ENCODE measurements at regions not wholly inside any gene's neighbourhood (a gene's known extent, or its start where the extent isn't known, plus 50 kb on each side); places are given as distances from the start of the nearest gene placed in this dataset.

GRCh38 chr4:27791640-27792039, 931.0 kb downstream of the STIM2 start:
- no peak for TF ChIP-seq POLR2A (IDR thresholded peaks at IDR 0.05; ENCODE audit: low read depth)
- TF ChIP-seq EP300 (IDR thresholded peaks at IDR 0.05) = no peak
- TF ChIP-seq, protein P1, sequence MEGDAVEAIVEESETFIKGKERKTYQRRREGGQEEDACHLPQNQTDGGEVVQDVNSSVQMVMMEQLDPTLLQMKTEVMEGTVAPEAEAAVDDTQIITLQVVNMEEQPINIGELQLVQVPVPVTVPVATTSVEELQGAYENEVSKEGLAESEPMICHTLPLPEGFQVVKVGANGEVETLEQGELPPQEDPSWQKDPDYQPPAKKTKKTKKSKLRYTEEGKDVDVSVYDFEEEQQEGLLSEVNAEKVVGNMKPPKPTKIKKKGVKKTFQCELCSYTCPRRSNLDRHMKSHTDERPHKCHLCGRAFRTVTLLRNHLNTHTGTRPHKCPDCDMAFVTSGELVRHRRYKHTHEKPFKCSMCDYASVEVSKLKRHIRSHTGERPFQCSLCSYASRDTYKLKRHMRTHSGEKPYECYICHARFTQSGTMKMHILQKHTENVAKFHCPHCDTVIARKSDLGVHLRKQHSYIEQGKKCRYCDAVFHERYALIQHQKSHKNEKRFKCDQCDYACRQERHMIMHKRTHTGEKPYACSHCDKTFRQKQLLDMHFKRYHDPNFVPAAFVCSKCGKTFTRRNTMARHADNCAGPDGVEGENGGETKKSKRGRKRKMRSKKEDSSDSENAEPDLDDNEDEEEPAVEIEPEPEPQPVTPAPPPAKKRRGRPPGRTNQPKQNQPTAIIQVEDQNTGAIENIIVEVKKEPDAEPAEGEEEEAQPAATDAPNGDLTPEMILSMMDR (IDR thresholded peaks at IDR 0.05) = no peak
- no peak for TF ChIP-seq POLR2AphosphoS5 (IDR thresholded peaks at IDR 0.05)

Measured in esophagus muscularis mucosa (tissue), 4 donors.